Aorta (tissue), 5 donors: ENCODE measurements at regions not wholly inside any gene's neighbourhood (a gene's known extent, or its start where the extent isn't known, plus 50 kb on each side); places are given as distances from the start of the nearest gene placed in this dataset.
"Not testable (repeated sequence)": the region's sequence is repeated elsewhere in the genome, so short reads cannot be mapped to it uniquely, and the experiment has no call there.

ENCODE experiments used
- ATAC-seq: fragments of 200-7000 bp; cut with Tn5 transposase; one replicate; pipeline ENCODE4 v1.9.1; 2022; ENCODE audit warnings: moderate library complexity; ENCODE audit not compliant: low FRiP score
- DNase-seq, 2 donors: peaks; one replicate each; pipeline ENCODE4 v3.0.0-alpha.2; 2020
- H3K27ac ChIP-seq, 2 donors: one replicate each; pipeline ENCODE4 v1.5.1; 2013; ENCODE audit warnings: low read length in 2 of 2, mild to moderate bottlenecking in 2 of 2, moderate library complexity in 2 of 2, control low read depth in 1 of 2, inconsistent platforms in 1 of 2, low read depth in 1 of 2
- H3K27me3 ChIP-seq, 2 donors: one replicate each; pipeline ENCODE4 v1.6.1; 2013; ENCODE audit warnings: control low read depth in 1 of 2, low read length in 1 of 2, mild to moderate bottlenecking in 1 of 2, moderate library complexity in 1 of 2; ENCODE audit not compliant: insufficient read depth in 2 of 2, control insufficient read depth in 1 of 2
- H3K36me3 ChIP-seq, 2 donors: one replicate each; pipeline ENCODE4 v1.6.1; 2013; ENCODE audit warnings: control low read depth in 1 of 2, low read length in 1 of 2, mild to moderate bottlenecking in 1 of 2; ENCODE audit not compliant: insufficient read depth in 2 of 2, control insufficient read depth in 1 of 2
- H3K4me1 ChIP-seq, 2 donors: one replicate each; pipeline ENCODE4 v1.6.1; 2013; ENCODE audit warnings: low read length in 2 of 2, control low read depth in 1 of 2, mild to moderate bottlenecking in 1 of 2, moderate library complexity in 1 of 2; ENCODE audit not compliant: insufficient read depth in 2 of 2, control insufficient read depth in 1 of 2
- H3K4me3 ChIP-seq, 2 donors: one replicate each; pipeline ENCODE4 v1.5.1; 2013; ENCODE audit warnings: low read length in 2 of 2, control low read depth in 1 of 2, mild to moderate bottlenecking in 1 of 2
- H3K9me3 ChIP-seq: one replicate; pipeline ENCODE4 v1.6.1; 2013; ENCODE audit warnings: mild to moderate bottlenecking, low read length; ENCODE audit not compliant: control insufficient read depth
- WGBS, 2 donors: extraction: QIAGEN DNeasy Blood & Tissue Kit; methylation state at CpG; one replicate each; pipeline ENCODE4 v1.1.7; 2013; 5-methylcytosine and 5-hydroxymethylcytosine counted together
- intact Hi-C, 2 donors: fragments of 100-400 bp; cut with DNase I; formaldehyde crosslinking; loops; one replicate each; pipeline versions ENCODE4 v1.14.2 to v1.15.0; 2022
- donor health status: healthy with polysubstance abuse.
- donor health status: Bipolar disorder and iron deficiency.
- donor health status: DM: no; HTN: no; CAD: no.
- donor health status: DM: no; HTN: no; CAD: no.
- donor health status: DM: yes; HTN: yes; CAD: no.

DNA sequence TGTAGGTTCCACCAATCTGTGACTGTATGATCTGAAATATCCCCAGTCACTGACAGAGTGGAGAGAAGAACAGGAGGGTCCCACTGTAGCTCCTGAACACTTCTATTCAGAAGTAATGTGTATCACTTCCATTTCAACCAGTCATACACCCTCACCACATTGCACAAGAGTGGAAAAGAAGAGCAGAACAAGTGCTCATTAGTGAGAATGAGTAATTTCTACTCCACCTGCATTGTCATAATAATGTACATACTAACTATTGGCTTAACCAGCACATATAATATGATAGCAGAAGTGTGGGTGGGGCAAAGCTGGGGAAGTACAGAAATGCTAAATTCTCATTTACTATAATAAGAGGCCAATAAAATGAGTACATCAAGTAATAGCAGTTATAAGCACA lies 342.7 kb downstream of the LMO7 start:
- Histone ChIP-seq H3K36me3 (no peaks in the 10 kb centered on the region), H3K4me1 (no peaks in the 10 kb centered on the region), H3K27me3 (no peaks in the 10 kb centered on the region), H3K9me3 (peaks cover 1% of the 10 kb centered on the region), H3K27ac (no peak overlapping the region), H3K4me3 (no peak overlapping the region)
- ATAC-seq, result no peak
- intact Hi-C loops, result no loop called here
- no peak for DNase-seq

DNA sequence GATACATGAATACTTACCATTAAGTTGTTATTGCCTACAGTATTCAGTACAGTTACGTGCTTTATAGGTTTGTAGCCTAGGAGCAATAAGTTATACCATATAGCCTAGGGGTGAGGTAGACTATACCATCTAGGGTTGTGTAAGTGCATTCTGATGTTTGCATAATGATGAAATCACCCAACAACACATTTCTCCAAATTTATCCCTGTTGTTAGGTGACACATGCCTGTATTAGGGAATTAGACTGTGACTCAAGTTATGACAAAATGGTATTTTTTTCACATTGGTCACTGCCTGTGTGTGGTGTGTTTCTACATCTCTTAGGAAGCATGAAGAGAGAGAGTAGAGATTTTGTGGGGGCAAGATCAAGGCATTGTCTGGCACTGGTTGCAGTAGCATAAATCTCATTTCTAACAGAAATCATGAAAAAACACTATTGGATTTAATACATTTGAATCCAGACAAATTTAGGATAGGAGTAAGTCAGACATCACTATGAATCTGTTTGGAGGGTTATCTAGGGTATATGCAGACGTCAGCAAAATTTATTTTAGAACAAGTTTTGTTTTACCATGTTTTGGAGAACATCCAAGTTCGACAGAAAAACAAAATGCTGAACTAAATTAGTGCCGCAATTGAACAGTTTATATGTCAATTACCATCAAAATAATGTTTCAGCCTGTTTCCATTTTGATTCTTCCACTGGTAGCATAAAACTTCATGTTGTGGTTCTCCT lies 332.1 kb downstream of the LMO7 start:
- WGBS, 2 donors, result 69% methylated on average over 4 of the region's 4 CpGs
- Histone ChIP-seq H3K9me3 (no peaks in the 10 kb centered on the region), H3K4me3 (no peak overlapping the region), H3K27ac (no peak overlapping the region), H3K4me1 (no peaks in the 10 kb centered on the region), H3K36me3 (no peaks in the 10 kb centered on the region), H3K27me3 (no peaks in the 10 kb centered on the region)
- ATAC-seq, result no peak
- DNase-seq, result no peak
- intact Hi-C loops, result no loop called here

DNA sequence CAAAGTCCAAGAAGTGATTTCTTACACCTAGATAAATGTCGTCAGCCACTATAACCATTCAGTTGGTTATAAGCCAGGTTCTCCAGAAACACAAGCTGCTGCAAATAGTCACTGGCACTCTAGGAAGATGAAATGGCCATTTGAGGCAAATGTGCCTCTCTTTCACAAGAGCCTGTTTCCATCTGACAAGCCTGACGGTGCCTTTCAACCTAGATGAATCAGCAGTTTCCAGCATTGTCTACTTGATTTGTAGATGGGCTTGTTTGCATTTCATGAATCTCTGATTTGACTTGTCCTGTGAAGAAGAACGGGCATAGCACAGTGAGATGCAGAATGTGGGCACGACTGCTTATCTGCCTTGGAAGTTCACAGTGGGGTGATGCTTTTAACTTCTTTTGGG lies 327.2 kb downstream of the LMO7 start:
- ATAC-seq, result no peak
- Histone ChIP-seq H3K9me3 (no peaks in the 10 kb centered on the region), H3K27ac (no peak overlapping the region), H3K36me3 (no peaks in the 10 kb centered on the region), H3K4me3 (no peak overlapping the region), H3K4me1 (no peaks in the 10 kb centered on the region), H3K27me3 (no peaks in the 10 kb centered on the region)
- no peak for DNase-seq
- intact Hi-C loops, result no loop called here
- 76 to 80% methylated on average over 4 of the region's 4 CpGs for WGBS, 2 donors

DNA sequence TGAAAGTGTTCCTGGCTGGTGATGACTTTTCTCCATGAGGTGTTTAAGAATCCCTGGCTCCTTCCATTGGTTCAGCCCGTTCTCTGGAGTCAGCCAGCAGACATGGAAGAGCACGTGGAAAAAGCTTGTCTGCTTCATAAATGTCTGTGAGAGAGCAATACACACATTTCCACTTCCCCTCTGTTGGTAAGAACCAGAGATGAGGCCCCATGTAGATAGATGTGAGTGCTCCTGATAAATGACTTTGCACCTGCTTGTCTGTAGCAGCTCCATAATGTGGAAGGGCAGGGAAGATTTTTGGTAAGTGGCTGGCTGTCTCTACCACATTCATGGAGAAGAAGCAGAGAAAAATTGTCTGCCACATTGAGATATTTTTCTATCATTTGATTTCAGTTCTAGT lies 325.8 kb downstream of the LMO7 start:
- no peaks in the 10 kb centered on the region for H3K27me3 ChIP-seq
- intact Hi-C loops, result no loop called here
- WGBS, 2 donors, result 84 to 89% methylated on average over 2 of the region's 2 CpGs
- H3K9me3 ChIP-seq, result no peaks in the 10 kb centered on the region
- H3K27ac ChIP-seq, result no peak overlapping the region
- no peak overlapping the region for H3K4me3 ChIP-seq
- H3K4me1 ChIP-seq, result no peaks in the 10 kb centered on the region
- DNase-seq, result no peak
- no peaks in the 10 kb centered on the region for H3K36me3 ChIP-seq
- ATAC-seq, result no peak

DNA sequence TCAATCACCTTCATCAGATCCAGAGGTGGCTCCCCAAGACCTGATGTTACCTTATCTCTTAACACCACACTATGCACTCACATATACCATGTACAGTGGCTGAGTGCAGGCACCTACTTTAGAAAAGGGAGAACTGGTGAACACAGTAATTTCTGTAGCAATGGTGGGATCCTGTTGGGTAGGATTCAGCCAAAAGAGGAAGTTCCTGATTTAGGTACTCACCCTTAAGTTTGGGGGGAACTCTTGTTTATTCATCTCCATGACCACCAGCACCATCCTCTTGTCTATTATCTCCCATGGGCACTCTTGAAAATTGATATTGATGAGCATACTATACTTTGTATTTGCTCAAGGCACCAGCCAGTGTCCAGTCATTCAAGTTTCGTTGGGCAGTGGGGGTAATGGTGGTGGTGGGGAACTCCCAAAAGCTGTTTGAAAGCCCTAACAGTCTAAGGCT lies 324.4 kb downstream of the LMO7 start:
- Histone ChIP-seq H3K4me3 (no peak overlapping the region), H3K4me1 (no peaks in the 10 kb centered on the region), H3K27me3 (no peaks in the 10 kb centered on the region), H3K9me3 (no peaks in the 10 kb centered on the region), H3K36me3 (no peaks in the 10 kb centered on the region), H3K27ac (no peak overlapping the region)
- ATAC-seq (no peak), DNase-seq (no peak)
- intact Hi-C loops, result no loop called here
- 95 to 98% methylated on average over 1 of the region's 1 CpG for WGBS, 2 donors

DNA sequence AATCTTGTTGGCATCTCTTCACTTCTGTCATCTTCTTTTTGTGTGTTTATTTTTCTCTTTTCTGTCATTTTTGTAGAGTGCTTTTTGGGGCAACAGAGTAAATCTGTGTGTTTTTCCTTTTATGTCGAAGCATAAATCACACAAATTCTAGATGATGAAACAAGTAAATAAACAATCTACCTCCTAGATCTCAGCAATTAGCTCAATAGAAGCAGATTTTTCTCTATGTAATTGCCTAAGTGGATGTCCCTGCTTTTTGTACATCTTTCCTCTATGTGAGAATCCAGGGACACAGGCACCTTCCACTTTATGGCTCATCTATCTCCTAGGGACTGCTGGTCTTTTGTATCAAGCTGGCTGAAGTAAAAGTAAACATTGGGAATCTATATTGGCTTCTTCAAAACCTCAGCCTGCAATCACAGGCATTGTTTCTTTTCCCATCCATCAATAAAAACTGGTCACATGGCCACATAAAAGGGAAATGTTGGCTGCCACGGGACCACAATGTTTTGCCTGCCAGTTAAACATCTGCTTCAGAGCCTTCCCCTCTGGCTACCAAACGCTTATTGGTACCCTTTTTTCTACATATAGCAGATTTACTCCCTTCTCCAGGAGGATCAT lies 323.8 kb downstream of the LMO7 start:
- H3K4me1 ChIP-seq, result no peaks in the 10 kb centered on the region
- H3K9me3 ChIP-seq, result no peaks in the 10 kb centered on the region
- H3K27ac ChIP-seq, result no peak overlapping the region
- no peak overlapping the region for H3K4me3 ChIP-seq
- DNase-seq (no peak), ATAC-seq (no peak)
- no peaks in the 10 kb centered on the region for H3K36me3 ChIP-seq
- intact Hi-C loops, result no loop called here
- no peaks in the 10 kb centered on the region for H3K27me3 ChIP-seq
- 75 to 80% methylated on average over 3 of the region's 3 CpGs for WGBS, 2 donors

DNA sequence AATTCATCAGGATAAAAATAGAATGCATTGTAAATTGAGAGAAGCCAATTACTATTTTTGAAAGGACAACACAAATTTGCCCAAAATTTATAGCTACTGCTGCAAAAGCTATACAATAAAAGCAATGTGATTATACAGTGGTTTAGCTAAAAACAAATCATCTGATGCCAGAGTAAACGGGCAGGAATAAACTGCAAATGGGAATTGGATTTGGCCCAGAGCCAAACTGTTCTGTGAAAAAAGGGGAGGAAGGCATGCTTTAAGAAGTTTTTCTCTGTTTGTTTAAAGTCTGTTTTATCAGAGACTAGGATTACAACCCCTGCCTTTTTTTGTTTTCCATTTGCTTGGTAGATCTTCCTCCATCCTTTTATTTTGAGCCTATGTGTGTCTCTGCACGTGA lies 317.5 kb downstream of the LMO7 start:
- H3K27ac ChIP-seq, H3K4me3 ChIP-seq, H3K36me3 ChIP-seq, intact Hi-C loops, ATAC-seq, H3K4me1 ChIP-seq, DNase-seq, H3K9me3 ChIP-seq, H3K27me3 ChIP-seq: not testable (repeated sequence)
- 85 to 93% methylated on average over 2 of the region's 2 CpGs for WGBS, 2 donors

DNA sequence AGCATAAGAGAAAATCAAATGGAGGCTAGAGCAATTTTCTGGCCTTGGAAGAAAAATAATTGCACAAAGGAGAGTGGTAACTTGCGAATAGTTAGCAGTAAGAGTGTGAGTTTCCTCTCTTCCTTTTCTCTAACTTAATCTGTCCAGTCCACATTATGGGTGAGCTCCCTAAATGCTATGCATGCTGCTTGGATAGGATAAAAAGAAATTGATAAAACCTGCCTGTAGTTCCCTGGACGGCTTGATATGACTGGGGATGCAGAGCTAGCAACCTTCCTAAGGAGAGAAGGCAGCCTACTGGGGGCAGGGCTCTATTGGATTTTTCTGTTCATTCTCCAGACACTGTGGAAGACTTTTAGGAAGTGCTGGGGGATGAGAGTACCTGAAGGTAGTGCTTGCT lies 311.3 kb downstream of the LMO7 start:
- Histone ChIP-seq H3K36me3 (no peaks in the 10 kb centered on the region), H3K27ac (no peak overlapping the region), H3K4me3 (no peak overlapping the region), H3K27me3 (no peaks in the 10 kb centered on the region), H3K4me1 (no peaks in the 10 kb centered on the region), H3K9me3 (no peaks in the 10 kb centered on the region)
- DNase-seq, result no peak
- ATAC-seq, result no peak
- 96 to 97% methylated on average over 2 of the region's 2 CpGs for WGBS, 2 donors
- intact Hi-C loops, result no loop called here

DNA sequence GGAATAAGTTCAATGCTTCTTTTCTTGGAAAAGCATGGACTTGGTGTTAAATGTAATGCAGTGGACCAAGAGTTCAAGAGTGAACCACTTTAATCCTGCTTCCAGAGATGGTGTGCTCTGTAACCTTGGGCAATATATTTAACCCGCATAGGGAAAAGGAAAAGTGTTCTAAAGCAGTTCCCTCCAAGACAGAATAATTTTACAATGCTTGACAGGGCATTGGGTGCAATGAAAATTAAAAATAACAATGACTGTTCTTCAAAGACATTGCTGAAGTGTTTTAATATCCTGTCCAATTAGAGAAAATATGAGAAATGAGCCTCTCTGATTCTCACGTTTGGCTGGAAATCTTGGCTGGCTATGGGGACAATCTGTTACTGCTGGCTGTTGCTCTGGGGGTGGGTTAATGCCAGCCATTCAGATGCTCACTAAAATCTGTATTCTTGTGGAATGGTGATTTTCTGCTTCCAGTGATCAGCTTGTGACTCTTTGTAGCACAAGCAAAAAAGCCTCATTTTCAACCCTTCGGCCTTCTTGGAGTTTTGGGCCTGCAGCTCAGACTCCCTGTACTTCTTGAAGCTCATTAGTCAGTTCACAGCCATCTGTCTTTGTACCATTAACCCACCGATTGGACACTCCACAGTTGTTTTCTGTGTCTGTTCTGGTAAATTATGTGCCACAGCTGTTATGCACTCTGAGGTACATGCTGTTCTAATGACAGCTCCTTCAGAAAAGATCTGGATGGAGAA lies 310.6 kb downstream of the LMO7 start:
- Histone ChIP-seq H3K4me3 (no peak overlapping the region), H3K9me3 (no peaks in the 10 kb centered on the region), H3K27me3 (no peaks in the 10 kb centered on the region), H3K27ac (no peak overlapping the region), H3K4me1 (no peaks in the 10 kb centered on the region), H3K36me3 (no peaks in the 10 kb centered on the region)
- DNase-seq, result no peak
- WGBS, 2 donors, result 56 to 63% methylated on average over 4 of the region's 4 CpGs
- intact Hi-C loops, result no loop called here
- no peak for ATAC-seq
